Fibroblast of skin of right quadriceps (primary cell): ENCODE measurements at regions not wholly inside any gene's neighbourhood (a gene's known extent, or its start where the extent isn't known, plus 50 kb on each side); places are given as distances from the start of the nearest gene placed in this dataset.
A peak's percentile ranks its signal among the peaks of the same experiment; 100 is the strongest.

Experiments
- DNase-seq: peaks from one replicate; pipeline ENCODE4 v3.0.0-alpha.2; 2013

DNA sequence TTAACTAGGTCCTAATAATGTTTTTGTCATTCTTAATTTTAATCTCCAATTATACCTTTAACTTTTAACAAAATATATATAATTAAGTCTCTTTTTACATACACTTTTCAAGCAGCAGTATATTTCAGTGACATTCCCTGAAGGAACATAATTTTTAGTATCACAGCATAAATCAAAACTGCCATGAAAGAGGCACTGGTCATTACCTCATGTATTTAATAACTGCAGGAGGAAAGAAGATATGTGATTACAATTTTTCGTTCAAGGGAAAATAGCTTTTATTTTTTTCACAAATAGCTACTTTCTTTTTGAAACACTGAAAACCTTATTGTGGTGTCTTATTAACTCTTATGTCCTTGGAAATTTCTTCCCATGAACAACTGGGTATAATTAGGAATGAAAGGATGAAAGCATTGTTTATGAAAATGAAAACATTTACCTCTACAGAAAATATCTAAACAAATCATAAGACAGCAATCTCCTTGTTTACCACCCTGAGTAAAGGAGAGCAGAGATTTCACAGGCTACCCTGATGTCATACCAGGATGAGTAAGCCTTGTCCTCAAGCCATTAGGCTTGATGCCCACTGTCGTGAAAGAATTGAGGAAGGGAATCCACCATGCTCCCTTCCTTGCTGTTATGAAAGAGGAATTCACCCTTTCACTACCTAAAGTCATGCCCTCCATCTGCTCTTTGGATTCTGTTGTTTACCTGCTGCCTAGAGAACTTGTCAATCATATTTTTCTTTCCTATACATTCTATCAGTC lies 877.2 kb upstream of the PCDH20 start:
- no peak for DNase-seq

DNA sequence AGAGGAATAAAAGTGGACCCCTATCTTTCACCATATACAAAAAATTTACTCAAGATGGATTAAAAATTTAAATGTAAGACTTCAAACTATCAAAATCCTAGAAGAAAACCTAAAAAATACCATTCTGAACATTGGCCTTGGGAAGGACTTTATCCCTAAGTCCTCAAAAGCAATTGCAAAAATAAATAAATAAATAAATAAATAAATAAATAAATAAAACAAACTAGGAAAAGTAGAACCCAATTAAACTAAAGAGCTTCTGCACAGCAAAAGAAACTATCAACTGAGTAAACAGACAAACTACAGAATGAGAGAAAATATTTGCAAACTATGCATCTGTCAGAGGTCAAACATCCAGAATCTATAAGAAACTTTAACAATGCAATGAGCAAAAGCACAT lies 874.9 kb upstream of the PCDH20 start:
- no peak for DNase-seq

DNA sequence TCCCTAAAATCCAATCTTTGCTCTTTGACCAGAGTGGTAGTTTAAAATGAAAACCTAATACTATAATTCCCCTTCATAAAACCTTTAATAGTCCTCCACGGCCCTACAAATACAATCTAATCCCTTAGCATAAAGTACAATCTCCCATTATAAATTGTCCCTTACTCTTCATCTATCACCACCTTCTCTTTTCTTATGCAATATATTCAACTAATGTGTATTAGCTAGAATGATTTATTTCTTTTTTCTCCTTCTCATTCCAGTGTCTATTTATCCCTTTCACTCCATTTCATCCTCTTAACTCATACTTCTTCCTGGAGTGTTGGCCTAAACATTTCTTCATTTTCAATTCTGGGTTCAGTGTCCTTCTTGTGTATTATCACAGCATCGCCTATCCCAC lies 872.1 kb upstream of the PCDH20 start:
- no peak for DNase-seq

DNA sequence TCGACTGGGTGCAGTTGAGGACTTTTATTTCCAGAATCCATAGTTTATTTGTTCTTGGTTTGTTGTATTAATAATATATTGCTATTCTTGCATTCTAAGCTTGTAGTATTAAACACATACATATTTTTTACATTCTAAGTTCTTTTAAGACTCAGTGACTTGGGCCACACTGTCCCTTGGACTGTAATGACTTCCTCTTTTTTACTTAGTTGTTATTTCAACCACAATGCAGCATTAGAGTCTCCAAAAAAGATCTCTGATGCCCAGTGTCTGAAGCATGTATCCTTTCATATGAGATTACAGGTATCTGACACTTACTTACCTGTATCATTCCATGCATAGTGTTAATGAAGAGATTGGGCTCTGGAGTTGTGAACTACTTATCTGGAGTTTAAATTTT lies 864.9 kb upstream of the PCDH20 start:
- no peak for DNase-seq

DNA sequence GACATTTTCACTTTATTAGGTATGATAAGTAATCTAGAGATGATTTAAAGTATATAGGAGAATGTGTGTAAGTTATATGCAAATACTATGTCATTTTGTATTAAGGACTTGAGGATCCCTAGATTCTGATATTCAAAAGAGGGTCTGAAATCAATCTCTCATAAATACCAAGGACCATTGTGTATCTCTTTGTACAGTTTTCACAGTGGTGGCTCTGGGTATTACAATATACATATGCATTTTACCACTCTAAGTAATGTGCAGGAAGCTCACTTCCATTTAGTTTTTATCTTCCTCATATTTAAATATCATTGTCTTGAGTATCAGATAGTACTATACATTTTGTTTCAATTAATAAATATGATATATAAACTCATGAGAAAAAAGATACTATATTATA lies 862.6 kb upstream of the PCDH20 start:
- DNase-seq: no peak

DNA sequence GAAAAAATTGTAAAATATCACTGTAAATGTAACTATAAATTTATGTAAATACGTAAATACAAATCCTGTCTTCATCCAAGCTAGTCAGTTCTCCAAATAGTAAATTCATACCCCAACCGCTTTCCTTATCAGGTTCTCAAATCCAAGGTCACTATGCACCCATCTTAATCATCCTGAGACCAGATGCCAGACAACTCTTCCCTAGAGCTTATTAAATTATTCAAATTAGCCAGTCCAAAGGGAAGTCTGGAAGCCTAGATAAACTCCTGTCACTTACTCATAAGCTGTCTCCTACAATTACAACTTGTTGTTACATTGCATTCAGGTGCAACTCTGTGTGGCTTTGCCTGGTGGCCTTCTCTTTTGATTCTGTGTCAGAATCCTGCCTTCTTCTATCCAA lies 836.1 kb upstream of the PCDH20 start:
- no peak for DNase-seq

DNA sequence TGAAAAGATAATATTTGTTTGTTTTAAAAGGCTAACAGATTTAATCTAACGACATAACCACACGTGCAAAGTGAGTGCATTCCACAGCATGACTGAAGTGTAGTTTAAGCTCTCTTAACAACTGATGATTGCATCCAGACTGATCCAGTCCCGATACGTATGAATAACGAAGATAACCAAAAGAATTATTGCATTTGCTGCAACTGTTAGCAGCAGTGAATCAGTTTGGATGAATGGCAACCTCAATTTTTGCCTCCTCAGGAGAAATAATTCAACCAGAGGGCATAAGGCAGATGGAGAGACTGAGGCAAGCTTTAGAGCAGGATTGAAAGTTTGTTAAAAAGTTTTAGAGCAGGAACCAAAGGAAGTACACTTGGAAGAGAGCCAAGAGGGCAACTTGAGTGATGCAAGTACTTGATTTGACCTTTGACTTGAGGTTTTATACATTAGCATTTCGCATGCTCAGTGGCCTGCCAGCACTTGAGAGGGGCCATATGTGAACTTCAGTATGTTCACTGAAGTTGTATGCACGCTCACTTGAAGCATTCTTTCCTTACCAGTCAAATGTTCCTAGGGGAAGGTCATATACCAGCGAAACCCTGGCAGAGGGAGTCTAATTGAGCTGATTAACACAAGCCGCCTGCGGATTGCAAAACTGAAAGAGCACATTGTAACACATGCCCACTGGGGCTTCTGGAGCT lies 835.0 kb upstream of the PCDH20 start:
- DNase-seq: peak; percentile 5

DNA sequence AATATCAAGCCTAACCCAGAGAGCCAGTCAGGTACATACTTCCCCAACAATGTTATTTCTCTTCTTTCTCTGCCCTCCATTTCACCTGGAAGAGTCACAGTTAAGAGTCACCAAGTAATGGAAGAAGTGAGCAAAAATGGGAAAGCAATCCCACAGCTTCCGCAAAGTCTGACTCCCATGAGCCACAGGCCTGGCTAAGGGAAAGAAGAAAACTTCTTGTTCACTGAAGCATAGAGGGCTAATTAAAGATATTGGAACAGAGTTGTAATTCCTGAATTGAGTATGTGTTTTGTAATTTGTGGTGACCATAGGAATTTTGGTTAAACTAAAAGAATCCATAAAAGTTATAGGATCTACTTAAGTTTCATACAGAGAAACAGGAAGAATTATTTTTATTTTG lies 830.9 kb upstream of the PCDH20 start:
- peak; percentile 6 for DNase-seq

DNA sequence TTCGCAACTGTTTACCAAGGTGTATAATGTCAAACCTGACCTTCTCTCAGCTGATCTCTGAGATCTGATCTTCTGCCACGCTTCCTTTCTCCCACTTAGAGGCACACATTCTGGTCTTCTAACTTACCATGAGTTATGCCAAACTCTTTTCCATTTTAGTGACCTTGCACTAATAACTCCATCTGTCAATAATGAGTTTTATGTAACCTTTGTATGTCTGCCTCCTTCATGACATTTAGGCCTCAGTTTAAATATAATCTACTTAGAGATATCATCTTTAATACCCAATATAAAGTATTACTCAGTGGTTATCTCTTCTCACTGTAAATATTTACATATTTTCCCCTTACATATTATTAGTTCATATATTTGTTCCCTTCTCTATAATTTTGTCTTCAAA lies 827.5 kb upstream of the PCDH20 start:
- no peak for DNase-seq

DNA sequence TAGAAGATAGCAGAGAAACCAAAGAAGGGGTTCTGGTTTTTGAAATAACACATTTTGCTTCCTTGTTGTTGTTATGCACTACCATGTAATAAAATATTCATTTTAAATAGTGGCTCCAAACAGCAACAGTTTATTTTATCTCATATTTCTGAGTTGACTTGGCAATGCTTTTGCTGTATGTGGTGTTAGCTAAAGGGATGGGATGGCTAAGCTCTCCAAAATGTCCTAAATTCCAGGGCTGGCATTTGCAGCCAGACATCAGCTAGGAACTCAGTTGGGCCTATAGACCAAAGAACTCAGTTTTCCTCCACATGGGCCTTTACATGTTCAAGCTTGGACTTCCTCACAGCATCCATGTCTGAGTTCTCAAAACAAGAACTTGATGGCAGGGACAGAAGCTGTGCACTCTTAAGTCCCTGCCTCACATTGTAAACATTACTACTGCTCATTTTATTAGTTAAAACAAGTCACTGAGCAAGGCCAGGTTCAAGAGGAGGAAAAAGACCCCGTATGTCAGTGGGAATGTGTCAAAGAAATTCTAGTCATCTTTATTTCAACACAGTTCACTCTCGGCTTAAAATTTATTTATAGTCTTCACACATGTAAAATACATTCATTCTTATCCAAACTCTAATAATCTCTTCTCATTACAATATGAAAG lies 819.3 kb upstream of the PCDH20 start:
- no peak for DNase-seq

DNA sequence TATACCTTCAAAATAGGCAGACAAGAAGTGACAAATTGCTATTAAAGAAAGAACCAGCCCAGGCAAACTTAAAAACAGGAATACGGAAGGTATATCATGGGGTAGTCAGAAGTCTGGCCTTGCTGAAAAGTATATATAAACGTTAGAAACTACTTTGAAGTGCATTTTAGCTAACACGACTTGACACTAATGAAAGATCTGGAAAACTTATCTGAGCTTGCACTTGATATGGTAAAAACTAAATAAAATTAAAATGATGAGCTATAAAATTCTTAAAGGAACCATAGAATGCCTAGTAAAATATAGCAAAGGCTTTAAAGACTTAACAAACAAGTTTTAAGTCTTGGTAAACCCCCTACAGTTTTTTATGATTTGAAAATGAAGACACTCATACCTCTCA lies 795.3 kb upstream of the PCDH20 start:
- no peak for DNase-seq

DNA sequence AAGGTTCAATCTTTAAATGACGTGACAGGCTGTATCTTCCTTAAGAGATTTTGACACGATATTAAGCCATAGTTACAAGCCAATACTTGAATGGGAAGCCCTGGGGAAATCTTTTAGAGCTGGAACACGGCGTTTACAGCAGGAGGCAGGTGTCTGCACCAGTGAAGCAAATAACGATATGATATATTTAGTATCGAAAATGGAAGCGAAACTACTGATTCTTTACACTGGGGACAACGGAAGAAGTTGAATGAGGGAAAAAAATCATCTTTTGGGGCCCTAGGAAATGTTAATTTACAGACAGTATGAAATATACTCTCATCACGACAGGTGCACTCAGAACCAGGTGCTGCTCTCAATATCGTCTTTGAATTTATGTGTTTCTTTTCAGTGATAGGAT lies 793.9 kb upstream of the PCDH20 start:
- no peak for DNase-seq

DNA sequence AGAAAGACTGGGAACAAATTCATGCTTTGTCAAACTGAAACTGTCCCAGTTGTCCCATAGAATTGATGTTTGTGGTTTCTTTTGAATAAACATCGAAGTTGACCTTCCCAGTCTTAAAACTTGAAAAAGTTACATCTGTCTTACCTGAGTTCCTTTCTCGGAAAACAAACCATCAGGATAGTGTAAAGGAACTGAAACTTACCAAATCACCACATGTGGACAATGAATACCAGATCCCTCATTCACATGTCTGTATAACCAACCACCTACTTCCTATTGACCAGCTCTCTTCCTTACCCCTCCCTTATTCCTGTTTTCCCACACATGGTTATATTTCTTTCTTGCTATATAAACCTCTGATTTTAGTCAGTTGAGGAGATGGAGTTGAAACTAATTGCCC lies 791.7 kb upstream of the PCDH20 start:
- DNase-seq: no peak

DNA sequence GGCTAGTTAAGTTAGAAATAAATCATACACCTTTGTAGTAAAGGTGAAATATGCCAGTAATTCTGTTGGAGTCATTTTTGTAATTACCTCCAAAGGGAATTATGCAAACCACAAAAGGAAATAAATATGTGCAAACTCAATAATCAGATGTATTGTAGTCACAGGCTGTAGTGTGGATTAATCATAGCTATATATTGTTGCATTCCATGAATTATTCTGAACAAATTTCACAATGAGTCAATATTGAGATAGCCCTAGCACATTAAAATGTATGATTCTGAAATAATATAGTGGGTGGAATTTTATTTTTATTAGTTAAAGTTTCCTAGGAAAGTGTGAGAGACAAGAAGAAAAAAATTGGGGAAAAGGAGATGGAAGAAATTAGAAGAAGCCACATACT lies 790.5 kb upstream of the PCDH20 start:
- DNase-seq: no peak

DNA sequence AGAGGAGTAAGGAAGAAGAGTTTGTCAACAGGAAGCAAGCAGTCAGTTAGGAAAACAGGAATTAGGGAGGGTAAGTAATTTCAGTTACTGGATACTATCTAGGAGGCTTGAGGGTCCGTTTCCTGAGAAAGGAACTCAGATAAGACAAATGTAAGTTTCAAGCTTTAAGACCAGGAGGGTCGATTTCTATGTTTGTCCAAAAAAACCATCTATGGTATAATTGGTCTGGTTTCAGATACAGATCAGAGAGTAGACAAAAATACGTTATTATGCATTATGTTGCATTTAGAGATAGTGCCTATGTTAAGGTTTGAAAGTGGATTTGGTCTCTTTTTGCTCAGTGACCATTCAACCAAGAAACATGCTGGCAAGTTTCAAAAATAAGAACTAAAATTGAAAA lies 789.6 kb upstream of the PCDH20 start:
- DNase-seq: no peak

DNA sequence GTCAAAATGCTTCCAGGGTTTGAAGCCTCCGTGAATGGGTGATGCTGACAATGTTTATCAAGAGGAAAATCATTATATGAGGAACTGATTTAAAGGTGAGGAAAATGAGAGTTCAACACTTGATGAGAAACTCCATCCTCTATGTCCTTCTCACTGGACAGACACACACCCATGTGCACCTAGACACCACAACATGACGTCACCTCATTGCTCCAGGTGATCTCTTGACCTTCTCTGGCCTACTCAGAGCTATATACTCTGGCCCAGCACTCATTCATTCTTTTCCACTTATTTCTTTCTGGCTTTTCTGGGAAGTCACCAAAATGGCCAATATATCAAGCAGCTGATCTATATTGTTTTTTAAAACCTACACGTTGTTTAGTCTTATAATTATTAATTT lies 778.7 kb upstream of the PCDH20 start:
- DNase-seq: no peak

DNA sequence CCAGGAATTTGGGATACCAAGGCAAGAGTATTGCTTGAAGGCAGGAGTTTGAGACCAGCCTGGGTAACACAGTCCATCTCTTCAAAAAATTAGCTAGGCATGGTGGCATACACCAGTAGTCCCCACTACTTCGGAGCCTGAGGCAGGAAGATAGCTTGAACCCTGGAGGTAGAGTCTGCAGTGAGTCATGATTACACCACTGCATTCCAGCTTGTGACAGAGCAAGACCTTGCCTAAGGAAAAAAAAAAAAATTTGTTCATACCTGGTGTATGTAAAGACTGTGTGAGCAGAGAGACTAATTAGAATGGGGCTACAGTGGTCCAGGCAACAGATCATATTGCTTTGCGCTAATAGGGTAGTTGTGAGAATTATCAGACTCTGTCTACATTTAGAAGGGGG lies 778.3 kb upstream of the PCDH20 start:
- no peak for DNase-seq

DNA sequence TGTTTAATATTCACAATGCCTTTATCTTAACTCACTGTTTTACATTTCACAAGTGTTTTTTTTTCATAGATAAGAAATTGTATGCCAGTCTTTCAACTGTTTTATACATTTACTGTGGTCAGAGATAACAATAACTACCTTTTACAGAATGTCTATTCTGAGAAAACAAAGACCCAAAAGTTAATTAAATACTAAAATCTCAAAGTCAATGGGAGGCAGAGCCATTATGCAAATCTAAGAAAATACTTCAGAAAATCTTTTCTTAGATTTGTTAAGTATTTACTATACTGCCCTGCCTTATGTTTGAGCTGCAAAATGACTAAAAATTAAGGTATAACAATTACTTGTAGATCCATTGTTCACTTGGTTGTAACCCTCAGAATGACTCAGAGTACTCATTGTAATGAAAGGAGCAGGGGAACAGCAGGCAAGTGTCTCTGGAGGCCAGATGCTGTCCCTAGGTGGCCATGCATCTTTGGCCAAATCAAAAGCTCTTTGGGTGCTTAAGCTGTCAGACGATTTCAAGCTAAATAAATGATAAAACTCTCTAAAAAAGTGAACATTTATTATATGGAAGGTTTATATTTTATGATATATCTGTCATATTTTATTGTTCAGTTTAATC lies 770.1 kb upstream of the PCDH20 start:
- DNase-seq: no peak

DNA sequence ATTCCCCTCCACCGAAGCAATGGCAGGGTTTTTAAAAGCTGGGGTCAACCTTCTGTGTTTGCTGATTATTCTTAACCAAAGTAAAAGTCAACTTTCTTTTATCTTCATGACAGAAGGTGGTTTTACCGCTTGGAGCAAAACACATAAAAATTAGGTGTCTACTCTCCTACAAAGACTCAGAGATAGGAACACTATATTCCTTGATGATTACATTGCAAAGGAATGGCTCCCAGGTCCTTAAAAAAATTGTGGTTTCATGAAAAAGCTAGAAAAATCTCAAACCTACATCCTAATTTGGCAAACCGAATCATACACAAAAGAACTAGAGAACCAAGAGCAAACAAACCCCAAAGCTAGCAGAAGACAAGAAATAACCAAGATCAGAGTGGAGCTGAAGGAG lies 760.4 kb upstream of the PCDH20 start:
- peak; percentile 2 for DNase-seq

DNA sequence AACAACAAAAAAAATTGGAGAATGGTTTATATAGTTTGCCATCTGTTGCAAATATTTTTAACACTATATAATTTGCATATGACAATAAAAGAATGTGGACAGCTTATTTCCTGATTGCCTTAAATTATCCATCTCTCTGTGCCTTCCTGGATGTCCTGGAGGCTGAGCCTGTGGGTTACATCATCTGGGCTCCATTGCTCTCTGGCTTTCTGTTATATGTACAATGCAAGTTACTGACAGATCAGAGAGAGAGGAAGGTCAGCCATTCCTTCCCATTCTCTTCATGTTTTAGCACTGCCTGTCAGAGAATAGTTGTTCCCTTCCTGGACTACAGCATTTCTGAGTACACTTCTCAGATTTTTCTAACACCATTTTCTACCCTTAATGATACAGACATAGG lies 758.3 kb upstream of the PCDH20 start:
- no peak for DNase-seq

DNA sequence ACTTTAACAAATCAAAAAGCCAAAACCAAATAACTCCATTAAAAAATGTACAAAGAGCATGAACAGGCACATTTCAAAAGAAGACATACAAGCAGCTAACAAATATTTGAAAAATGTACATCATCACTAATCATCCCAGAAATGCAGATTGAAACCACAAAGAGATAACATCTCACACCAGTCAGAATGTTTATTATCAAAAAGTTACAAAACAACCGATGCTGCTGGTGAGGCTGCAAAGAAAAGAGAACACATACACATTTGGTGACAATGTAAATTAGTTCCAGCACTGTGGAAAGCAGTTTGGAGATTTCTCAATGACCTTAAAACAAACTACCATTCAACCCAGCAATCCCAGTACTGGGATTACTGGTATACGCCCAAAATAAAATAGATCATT lies 756.0 kb upstream of the PCDH20 start:
- DNase-seq: peak; percentile 2

DNA sequence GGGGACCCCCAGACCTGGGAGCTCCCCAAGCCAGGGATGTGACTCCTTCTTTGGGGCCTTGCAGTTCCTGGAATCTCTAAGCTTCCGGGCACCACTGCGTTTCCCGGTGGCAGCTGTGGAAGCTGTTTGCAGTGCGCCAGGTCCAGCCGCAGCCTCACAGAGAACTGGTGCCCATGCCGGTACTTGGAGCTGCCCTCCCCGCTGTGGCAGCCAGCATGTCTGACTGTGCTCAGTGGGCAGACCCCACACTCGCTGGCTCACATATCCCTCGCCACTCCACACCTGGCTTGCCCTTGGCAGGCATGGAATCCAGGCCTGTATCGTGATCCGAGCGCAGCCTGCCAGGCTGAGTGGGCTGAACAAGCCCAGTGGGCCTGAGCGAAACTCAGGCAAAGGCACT lies 753.2 kb upstream of the PCDH20 start:
- DNase-seq: no peak

DNA sequence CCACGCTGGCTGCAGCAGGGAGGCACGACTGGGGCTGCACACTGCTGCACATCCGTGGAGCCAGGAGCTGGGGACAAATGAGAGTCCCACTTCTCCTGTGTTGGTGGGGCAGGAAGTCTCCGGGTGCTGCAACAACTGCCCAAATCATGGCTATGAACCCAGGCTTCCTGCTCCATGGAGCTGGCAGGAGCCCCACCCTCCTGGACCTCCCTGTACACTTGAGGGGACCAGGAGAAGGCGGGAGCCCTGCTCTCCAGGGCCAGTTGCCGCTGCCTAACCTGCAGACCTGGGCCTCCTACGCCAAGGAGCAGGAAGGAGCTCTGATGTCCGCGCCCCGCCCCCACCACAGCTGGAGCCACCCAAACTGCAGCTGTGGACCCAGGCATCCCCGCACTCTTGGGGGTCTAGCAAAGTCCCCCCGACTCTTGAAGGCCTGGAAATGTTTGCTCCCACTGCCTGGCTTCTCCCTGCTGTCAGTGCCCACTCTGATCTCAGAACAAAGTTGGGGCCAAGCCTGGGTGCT lies 752.1 kb upstream of the PCDH20 start:
- no peak for DNase-seq

DNA sequence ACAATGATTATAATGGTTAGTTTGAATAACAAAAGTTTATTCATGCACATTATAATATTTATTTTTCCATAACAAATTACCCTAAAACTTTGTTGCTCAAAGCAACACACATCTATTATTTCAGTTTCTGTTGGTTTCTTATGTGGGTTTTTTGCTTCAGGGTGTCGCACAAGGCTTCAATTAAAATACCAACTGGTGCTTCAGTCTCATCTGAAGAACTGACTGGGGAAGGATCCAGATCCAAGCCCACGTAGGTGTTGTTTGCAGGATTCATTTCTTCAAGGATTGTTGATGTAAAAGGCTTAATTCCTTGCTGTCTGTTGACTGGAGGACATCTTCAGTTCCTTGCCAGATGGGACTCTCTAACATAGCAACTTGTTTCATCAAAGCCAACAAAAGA lies 747.2 kb upstream of the PCDH20 start:
- no peak for DNase-seq
